ENCODE measurements at regions not wholly inside any gene's neighbourhood (a gene's known extent, or its start where the extent isn't known, plus 50 kb on each side); places are given as distances from the start of the nearest gene placed in this dataset.

DNA sequence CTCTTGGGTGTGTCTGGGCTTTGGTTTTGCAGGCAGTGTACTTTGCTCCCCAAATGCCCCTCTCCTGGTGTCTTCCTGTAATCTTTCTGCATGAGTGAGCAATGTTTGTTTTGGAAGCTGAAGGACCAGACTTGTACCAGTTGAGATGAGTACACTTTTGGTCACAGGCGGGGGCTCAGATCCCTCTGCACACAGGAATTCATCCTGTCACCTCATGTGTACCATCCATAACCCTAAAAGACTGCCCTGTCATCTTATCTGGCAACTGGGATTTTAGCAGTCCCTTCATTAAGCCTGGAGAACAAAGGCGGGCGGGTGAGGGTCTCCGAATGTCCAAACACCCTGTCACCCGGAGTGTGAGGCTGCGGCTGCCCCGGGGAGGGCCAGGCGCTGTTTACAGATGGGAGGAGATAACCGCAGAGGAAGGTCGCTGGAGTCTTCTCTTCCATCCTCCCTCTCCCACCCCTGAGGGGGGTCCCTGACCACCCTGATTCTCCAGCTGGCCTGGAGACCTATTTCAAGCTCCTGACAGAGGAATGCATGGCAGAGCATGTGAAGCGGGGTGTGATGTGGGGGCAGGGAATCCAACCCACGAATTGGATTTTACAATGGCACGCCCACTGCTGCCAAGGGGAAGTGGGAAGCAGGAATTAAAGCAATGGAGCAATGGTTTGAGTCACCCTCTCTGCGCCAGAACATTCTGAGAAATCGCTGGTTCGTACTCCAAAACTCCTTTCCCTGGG is 158.2 kb upstream of the MYCN start:
- no peak overlapping the region for H3K4me3 ChIP-seq
- intact Hi-C loops (cut with DNase I; ENCODE audit: low total_unique reads), result no loop called here
- no peaks in the 10 kb centered on the region for H3K9me3 ChIP-seq
- no peak overlapping the region for H3K27ac ChIP-seq
- no peaks in the 10 kb centered on the region for H3K4me1 ChIP-seq
- no peak for TF ChIP-seq POLR2A (IDR thresholded peaks at IDR 0.05)
- TF ChIP-seq, protein P1, sequence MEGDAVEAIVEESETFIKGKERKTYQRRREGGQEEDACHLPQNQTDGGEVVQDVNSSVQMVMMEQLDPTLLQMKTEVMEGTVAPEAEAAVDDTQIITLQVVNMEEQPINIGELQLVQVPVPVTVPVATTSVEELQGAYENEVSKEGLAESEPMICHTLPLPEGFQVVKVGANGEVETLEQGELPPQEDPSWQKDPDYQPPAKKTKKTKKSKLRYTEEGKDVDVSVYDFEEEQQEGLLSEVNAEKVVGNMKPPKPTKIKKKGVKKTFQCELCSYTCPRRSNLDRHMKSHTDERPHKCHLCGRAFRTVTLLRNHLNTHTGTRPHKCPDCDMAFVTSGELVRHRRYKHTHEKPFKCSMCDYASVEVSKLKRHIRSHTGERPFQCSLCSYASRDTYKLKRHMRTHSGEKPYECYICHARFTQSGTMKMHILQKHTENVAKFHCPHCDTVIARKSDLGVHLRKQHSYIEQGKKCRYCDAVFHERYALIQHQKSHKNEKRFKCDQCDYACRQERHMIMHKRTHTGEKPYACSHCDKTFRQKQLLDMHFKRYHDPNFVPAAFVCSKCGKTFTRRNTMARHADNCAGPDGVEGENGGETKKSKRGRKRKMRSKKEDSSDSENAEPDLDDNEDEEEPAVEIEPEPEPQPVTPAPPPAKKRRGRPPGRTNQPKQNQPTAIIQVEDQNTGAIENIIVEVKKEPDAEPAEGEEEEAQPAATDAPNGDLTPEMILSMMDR (IDR thresholded peaks at IDR 0.05 in 4 of 5, conservative IDR thresholded peaks at IDR 0.05 in 1 of 5), result no peak
- in situ Hi-C loops (cut with MboI; ENCODE audit: low sequenced_read_pairs in 4 of 4), result no loop called here
- no peak for DNase-seq
- no peak for ATAC-seq
- H3K27me3 ChIP-seq, result no peaks in the 10 kb centered on the region
- no peaks in the 10 kb centered on the region for H3K36me3 ChIP-seq

DNA sequence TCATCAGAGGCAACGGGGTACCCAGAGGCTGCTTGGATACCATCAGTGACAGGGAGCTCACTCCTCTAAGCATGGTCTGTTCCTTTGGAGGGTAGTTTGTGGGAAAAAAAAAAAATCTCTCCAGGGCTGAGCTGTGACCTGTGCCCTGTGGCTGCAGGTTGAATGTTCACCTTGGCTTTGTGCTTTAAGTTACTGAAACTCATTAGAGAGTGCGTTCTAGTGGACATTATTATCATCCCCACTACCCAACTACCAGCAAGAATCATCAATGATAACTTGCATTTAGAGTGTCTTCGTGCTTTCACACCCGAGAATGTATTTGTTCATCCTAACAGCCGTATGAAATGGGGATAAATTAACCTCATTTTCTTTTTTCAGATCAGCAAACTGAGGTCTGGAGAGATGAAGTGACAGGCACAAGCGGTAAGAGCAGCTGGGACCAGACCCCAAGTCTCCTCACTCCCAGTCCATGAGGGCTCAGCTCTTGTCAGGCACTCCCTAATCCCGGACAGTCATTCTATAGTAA is 157.5 kb upstream of the MYCN start:
- DNase-seq (no peak), ATAC-seq (no peak)
- no peaks in the 10 kb centered on the region for H3K4me1 ChIP-seq
- no peak overlapping the region for H3K4me3 ChIP-seq
- in situ Hi-C loops (cut with MboI; ENCODE audit: low sequenced_read_pairs in 4 of 4) (no loop called here), intact Hi-C loops (cut with DNase I; ENCODE audit: low total_unique reads) (no loop called here)
- no peaks in the 10 kb centered on the region for H3K27me3 ChIP-seq
- H3K36me3 ChIP-seq, result no peaks in the 10 kb centered on the region
- no peaks in the 10 kb centered on the region for H3K9me3 ChIP-seq
- H3K27ac ChIP-seq, result no peak overlapping the region
- no peak for TF ChIP-seq POLR2A (IDR thresholded peaks at IDR 0.05)
- TF ChIP-seq, protein P1 (IDR thresholded peaks at IDR 0.05 in 4 of 5, conservative IDR thresholded peaks at IDR 0.05 in 1 of 5), result no peak

DNA sequence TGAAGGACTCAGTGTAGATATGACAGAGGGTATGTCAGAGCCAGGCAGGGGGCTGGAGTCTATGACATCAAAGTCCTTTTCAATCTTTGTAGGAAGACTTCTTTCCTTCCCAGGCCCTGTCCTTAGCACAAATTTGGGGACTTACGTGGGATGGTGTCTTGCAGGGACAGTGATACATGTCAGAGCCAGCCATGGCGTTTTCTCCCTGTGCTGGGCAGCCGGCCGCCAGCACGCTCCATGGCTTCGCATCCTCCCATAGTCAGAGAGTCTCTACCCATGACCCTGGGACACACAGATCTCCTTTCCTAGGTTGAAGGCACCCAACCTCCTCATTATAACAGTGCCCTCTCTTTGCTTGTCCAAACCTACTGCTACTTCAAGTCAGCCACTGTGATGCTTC is 156.9 kb upstream of the MYCN start:
- Histone ChIP-seq H3K9me3 (no peaks in the 10 kb centered on the region), H3K36me3 (no peaks in the 10 kb centered on the region), H3K4me1 (no peaks in the 10 kb centered on the region), H3K27me3 (no peaks in the 10 kb centered on the region), H3K4me3 (no peak overlapping the region), H3K27ac (no peak overlapping the region)
- TF ChIP-seq, protein P1 (IDR thresholded peaks at IDR 0.05 in 4 of 5, conservative IDR thresholded peaks at IDR 0.05 in 1 of 5), result no peak
- TF ChIP-seq POLR2A (IDR thresholded peaks at IDR 0.05), result no peak
- intact Hi-C loops (cut with DNase I; ENCODE audit: low total_unique reads) (no loop called here), in situ Hi-C loops (cut with MboI; ENCODE audit: low sequenced_read_pairs in 4 of 4) (no loop called here)
- ATAC-seq (no peak), DNase-seq (no peak)

DNA sequence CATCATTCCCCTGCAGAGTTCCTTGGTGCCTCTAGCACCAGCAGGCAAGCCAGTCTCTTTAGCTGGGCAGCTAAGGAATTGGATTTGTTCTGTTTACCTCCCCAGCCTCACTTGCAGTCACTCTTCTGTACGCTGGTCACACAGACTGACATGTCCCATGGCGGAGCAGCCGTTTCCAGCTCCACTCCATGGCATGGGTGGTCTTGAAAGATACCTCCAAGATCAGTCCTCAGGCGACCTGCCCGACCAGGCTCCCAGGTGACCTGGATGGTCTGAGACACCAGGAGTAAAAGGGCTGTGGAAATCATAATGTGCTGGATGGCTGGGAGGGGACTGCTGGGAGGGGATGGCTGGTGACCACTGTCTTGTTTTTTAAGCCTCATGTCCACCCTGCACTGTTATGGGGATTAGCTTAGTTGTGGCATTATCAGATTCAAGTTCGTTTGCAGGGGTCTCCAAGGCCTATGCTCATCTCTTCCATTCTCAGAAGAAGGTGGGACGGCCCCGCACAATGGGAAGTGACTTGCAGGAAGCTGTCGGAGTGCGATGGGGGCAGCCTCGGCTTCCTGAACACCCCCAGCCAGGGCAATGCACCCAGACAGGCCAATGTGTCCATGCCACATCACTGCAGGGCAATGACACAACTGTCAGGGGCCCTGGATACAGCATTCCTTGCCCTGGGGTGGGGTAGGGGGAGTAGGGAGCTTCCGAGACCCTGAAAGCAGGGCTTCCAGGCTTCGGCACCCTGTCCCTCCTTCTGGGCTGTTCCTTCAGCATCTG is 156.1 kb upstream of the MYCN start:
- TF ChIP-seq, protein P1 (IDR thresholded peaks at IDR 0.05 in 4 of 5, conservative IDR thresholded peaks at IDR 0.05 in 1 of 5), result no peak
- no peak overlapping the region for H3K4me3 ChIP-seq
- no peak for DNase-seq
- ATAC-seq, result no peak
- intact Hi-C loops (cut with DNase I; ENCODE audit: low total_unique reads), result no loop called here
- no peaks in the 10 kb centered on the region for H3K27me3 ChIP-seq
- H3K36me3 ChIP-seq, result no peaks in the 10 kb centered on the region
- H3K27ac ChIP-seq, result no peak overlapping the region
- no peaks in the 10 kb centered on the region for H3K4me1 ChIP-seq
- in situ Hi-C loops (cut with MboI; ENCODE audit: low sequenced_read_pairs in 4 of 4), result no loop called here
- H3K9me3 ChIP-seq, result no peaks in the 10 kb centered on the region
